ENCODE measurements at regions not wholly inside any gene's neighbourhood (a gene's known extent, or its start where the extent isn't known, plus 50 kb on each side); places are given as distances from the start of the nearest gene placed in this dataset.
"Not testable (repeated sequence)": the region's sequence is repeated elsewhere in the genome, so short reads cannot be mapped to it uniquely, and the experiment has no call there.

DNA sequence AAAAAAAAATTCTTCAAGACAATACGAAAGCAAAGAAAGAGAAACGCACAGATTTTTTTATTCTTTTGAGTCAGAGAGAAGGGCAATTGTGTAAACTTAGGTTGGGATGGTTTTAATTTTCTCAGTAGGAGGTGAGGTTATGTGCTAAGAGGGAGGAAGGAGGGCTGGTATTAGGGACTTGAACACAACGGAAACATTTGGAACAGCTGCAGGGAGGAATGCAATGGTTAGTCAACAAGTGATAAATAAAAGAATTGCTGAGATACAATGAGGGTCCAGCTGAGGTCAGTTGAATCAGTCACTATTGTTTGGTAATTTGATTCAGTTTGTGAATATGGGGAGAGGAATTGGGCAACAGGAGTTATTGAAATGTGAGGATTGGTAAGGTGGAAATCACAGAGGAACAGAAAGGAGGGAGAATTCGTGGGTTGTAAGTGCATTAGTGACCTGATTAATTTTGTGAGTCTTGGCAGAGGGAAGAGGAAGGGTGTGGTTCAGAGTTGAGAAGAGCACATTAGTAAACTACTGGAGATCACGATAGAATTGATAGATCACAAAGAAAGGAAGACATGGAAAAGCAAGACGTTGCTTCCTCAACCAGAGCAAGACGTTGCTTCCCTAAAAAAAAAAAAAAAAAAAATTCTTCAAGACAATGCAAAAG is 499.5 kb upstream of the SPRY2 start:
- in situ Hi-C loops (cut with HindIII; ENCODE audit: low pct_unique_long_range_greater_than_20kb, low sequenced_read_pairs): no loop called here
- DNase-seq (ENCODE audit: low read depth in 1 of 2, low spot score in 1 of 2): no peak
- TF ChIP-seq JUND (IDR thresholded peaks at IDR 0.05; ENCODE audit: low read depth): no peak

DNA sequence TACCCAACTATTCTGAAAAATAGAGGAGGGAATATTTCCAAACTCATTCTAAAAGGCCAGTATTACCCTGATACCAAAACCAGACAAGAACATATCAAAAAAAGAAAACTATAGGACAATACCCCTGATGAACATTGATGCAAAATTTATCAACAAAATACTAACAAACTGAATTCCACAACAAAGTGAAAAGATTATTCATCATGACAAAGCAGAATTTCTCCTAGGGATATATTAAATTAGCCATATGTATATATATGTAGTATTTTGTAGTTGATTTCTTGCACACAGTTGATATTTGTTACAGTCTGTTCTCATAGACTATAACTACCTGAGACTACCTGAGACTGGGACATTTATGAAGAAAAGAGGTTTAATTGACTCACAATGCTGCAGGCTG is 495.0 kb upstream of the SPRY2 start:
- DNase-seq (ENCODE audit: low read depth in 1 of 2, low spot score in 1 of 2): no peak
- in situ Hi-C loops (cut with HindIII; ENCODE audit: low pct_unique_long_range_greater_than_20kb, low sequenced_read_pairs): no loop called here
- no peak for TF ChIP-seq JUND (IDR thresholded peaks at IDR 0.05; ENCODE audit: low read depth)

DNA sequence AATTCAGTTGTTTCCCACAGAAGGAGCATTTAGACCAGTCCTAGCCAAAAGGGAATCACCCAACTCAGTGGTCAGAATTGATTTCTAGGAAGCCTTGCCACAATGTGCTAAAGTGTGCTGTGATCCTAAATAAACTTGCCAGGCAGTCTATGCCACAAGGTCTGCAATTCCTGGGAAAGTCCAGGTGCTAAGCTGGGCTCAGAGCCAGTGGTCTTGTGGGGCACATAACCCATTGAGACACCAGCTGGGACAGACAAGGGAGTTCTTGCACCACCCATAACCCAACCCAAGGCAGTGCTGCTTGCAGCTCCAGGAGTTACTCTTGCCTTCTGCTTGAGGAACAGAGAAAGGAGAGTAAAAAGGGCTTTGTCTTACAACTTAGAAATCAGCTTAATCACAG is 489.5 kb upstream of the SPRY2 start:
- DNase-seq (ENCODE audit: low read depth in 1 of 2, low spot score in 1 of 2): no peak

GRCh38 chr13:80828759-80829158 is 487.8 kb upstream of the SPRY2 start:
- in situ Hi-C loops (cut with HindIII; ENCODE audit: low pct_unique_long_range_greater_than_20kb, low sequenced_read_pairs): no loop called here
- TF ChIP-seq JUND (IDR thresholded peaks at IDR 0.05; ENCODE audit: low read depth): no peak
- DNase-seq (ENCODE audit: low read depth in 1 of 2, low spot score in 1 of 2): no peak

More for the DNA sequence above, 489.5 kb upstream of the SPRY2 start:
- TF ChIP-seq JUND (IDR thresholded peaks at IDR 0.05; ENCODE audit: low read depth): no peak
- in situ Hi-C loops (cut with HindIII; ENCODE audit: low pct_unique_long_range_greater_than_20kb, low sequenced_read_pairs): no loop called here

DNA sequence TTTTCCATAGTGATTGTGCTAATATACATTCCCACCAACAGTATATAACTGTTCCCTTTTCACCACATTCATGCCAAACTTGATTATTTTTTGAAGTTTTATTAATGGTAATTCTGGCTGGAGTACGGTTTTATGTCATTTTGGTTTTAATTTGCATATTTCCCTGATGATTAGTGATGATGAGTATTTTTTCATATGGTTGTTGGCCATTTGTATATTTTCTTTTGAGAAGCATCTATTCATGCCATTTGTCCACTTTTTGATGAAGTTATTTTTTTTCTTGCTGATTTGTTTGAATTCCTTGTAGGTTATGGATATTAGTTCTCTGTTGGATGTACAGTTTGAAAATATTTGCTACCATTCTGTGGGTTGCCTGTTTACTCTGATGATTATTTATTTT is 484.4 kb upstream of the SPRY2 start:
- no peak for DNase-seq (ENCODE audit: low read depth in 1 of 2, low spot score in 1 of 2)
- in situ Hi-C loops (cut with HindIII; ENCODE audit: low pct_unique_long_range_greater_than_20kb, low sequenced_read_pairs): no loop called here
- TF ChIP-seq JUND (IDR thresholded peaks at IDR 0.05; ENCODE audit: low read depth): no peak

DNA sequence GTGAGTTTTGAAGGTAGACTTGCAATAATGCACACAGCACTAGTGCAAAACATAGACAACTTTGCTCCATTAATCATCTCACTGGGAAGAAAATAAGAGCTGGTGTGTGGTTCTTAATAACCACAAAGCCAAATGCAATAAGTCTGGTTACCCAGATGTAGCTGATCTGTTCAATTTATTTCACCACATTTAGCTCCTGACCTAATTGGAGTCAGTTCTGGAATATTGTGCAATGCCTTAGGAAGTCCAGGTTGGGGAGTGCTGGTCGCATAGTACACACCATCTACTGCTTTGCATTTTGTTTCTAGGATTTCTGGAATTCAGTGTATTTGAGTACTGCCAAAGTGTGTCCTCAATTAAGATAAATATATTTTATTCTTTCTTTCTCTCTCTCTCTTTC is 483.3 kb upstream of the SPRY2 start:
- DNase-seq (ENCODE audit: low read depth in 1 of 2, low spot score in 1 of 2): no peak
- in situ Hi-C loops (cut with HindIII; ENCODE audit: low pct_unique_long_range_greater_than_20kb, low sequenced_read_pairs): no loop called here
- TF ChIP-seq JUND (IDR thresholded peaks at IDR 0.05; ENCODE audit: low read depth): no peak

GRCh38 chr13:80823472-80823871 is 482.5 kb upstream of the SPRY2 start:
- in situ Hi-C loops (cut with HindIII; ENCODE audit: low pct_unique_long_range_greater_than_20kb, low sequenced_read_pairs): no loop called here
- no peak for DNase-seq (ENCODE audit: low read depth in 1 of 2, low spot score in 1 of 2)
- TF ChIP-seq JUND (IDR thresholded peaks at IDR 0.05; ENCODE audit: low read depth): no peak

DNA sequence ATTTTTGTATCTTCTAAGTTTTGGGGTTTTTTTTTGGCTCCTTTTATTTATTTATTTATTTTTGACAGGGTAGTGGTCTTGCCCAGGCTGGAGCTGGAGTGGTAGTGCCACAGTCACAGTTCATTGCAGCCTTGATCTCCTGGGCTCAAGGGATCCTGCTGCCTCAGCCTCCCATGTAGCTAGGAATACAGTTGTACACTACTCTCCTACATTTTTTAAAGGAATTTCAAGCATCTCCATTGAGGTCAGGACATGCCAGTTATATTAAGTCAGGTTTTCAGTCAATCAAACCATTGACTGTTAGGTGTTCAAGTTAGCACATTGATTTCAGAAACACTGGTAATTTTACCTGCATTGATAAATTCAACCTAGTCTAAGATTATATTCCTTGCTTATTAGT is 480.5 kb upstream of the SPRY2 start:
- TF ChIP-seq JUND (IDR thresholded peaks at IDR 0.05; ENCODE audit: low read depth): no peak
- DNase-seq (ENCODE audit: low read depth in 1 of 2, low spot score in 1 of 2): no peak
- in situ Hi-C loops (cut with HindIII; ENCODE audit: low pct_unique_long_range_greater_than_20kb, low sequenced_read_pairs): no loop called here

GRCh38 chr13:80817979-80818378 is 477.1 kb upstream of the SPRY2 start:
- in situ Hi-C loops (cut with HindIII; ENCODE audit: low pct_unique_long_range_greater_than_20kb, low sequenced_read_pairs): no loop called here
- no peak for DNase-seq (ENCODE audit: low read depth in 1 of 2, low spot score in 1 of 2)
- no peak for TF ChIP-seq JUND (IDR thresholded peaks at IDR 0.05; ENCODE audit: low read depth)

DNA sequence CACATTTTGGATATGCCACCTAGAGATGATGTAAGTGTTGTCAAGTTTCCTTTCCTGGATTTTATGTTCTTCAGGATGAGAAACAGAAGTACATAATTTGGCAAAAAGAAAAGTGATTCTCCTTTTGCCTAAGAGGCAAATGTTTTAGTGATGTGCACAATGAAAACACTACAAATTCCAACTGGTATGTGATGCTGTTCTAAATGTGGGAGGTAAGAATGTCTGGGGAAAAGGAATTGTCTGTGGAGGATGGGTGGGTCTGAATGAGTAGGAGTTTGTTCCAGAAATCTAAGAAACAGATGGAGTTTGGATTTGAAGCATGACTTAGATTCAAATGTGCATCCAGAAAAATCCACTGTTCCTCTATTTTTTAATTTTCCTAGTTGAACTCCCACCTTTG is 473.6 kb upstream of the SPRY2 start:
- TF ChIP-seq JUND (IDR thresholded peaks at IDR 0.05; ENCODE audit: low read depth): no peak
- in situ Hi-C loops (cut with HindIII; ENCODE audit: low pct_unique_long_range_greater_than_20kb, low sequenced_read_pairs): no loop called here
- no peak for DNase-seq (ENCODE audit: low read depth in 1 of 2, low spot score in 1 of 2)

DNA sequence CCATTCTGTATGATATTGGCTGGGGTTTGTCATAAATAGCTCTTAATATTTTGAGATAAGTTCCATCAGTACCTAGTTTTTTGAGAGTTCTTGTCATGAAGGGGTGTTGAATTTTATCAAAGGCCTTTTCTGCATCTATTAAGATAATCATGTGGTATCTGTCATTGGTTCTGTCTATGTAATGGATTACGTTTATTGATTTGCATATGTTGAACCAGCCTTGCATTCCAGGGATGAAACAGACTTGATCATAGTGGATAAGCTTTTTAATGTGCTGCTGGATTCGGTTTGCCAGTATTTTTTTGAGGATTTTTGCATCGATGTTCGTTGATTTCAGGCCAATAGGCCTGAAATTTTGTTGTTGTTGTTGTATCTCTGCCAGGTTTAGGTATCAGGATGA is 469.4 kb upstream of the SPRY2 start:
- DNase-seq (ENCODE audit: low read depth in 1 of 2, low spot score in 1 of 2); in situ Hi-C loops (cut with HindIII; ENCODE audit: low pct_unique_long_range_greater_than_20kb, low sequenced_read_pairs): not testable (repeated sequence)

- no peak for DNase-seq (ENCODE audit: low read depth in 1 of 2, low spot score in 1 of 2)
- in situ Hi-C loops (cut with HindIII; ENCODE audit: low pct_unique_long_range_greater_than_20kb, low sequenced_read_pairs): no loop called here
- TF ChIP-seq JUND (IDR thresholded peaks at IDR 0.05; ENCODE audit: low read depth): no peak
These were observed 462.0 kb upstream of the SPRY2 start for GRCh38 chr13:80802946-80803345.

- TF ChIP-seq JUND (IDR thresholded peaks at IDR 0.05; ENCODE audit: low read depth): no peak
- DNase-seq (ENCODE audit: low read depth in 1 of 2, low spot score in 1 of 2): no peak
- in situ Hi-C loops (cut with HindIII; ENCODE audit: low pct_unique_long_range_greater_than_20kb, low sequenced_read_pairs): no loop called here
These were observed 457.7 kb upstream of the SPRY2 start for GRCh38 chr13:80798576-80799133.

DNA sequence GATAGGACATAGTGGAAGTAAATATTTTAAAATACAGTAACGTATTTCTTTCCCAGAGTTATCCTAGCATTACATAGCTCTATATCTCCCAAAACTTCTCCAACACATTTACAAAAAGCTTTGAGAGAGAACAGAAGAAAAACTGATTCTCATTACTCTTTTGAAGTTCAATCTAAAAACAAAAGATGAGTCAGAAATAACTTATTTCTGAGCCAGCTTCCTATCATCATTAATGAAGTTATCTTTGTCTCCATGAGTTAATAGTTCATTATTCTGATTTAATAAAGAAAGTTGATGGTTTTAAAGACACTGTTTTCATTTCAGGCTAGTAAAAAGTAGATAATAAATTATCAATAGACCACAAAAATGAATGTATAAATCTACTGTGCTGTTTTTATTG is 446.7 kb upstream of the SPRY2 start:
- no peak for TF ChIP-seq JUND (IDR thresholded peaks at IDR 0.05; ENCODE audit: low read depth)
- DNase-seq (ENCODE audit: low read depth in 1 of 2, low spot score in 1 of 2): no peak
- in situ Hi-C loops (cut with HindIII; ENCODE audit: low pct_unique_long_range_greater_than_20kb, low sequenced_read_pairs): no loop called here

All from T47D (cell line).